Testis (tissue), 2 donors: ENCODE measurements at regions not wholly inside any gene's neighbourhood (a gene's known extent, or its start where the extent isn't known, plus 50 kb on each side); places are given as distances from the start of the nearest gene placed in this dataset.

ENCODE experiments used
- CTCF ChIP-seq, 3 experiments: fragments of 450-650 bp in 2 of 3; fragments of 200-600 bp in 1 of 3; sonication (generic) in 1 of 3; IDR thresholded peaks; one replicate each; pipeline ENCODE4 v1.5.1; 2016 to 2019; ENCODE audit warnings: antibody characterized with exemption in 3 of 3, mild to moderate bottlenecking in 2 of 3, moderate library complexity in 1 of 3
- POLR2A ChIP-seq: fragments of 450-650 bp; IDR thresholded peaks from one replicate; pipeline ENCODE4 v1.6.1; 2017; ENCODE audit warnings: antibody characterized with exemption, mild to moderate bottlenecking, moderate library complexity

GRCh38 chr11:120021978-120022377 is 115.9 kb downstream of the TRIM29 start:
- no peak for TF ChIP-seq CTCF (IDR thresholded peaks at IDR 0.05)
- no peak for TF ChIP-seq POLR2A
